NCI-H82 (cell line): ENCODE measurements at regions not wholly inside any gene's neighbourhood (a gene's known extent, or its start where the extent isn't known, plus 50 kb on each side); places are given as distances from the start of the nearest gene placed in this dataset.

Source experiments
- DNase-seq: peaks from one replicate; lab custom pipeline; 2025; lab: John Stamatoyannopoulos, UW

DNA sequence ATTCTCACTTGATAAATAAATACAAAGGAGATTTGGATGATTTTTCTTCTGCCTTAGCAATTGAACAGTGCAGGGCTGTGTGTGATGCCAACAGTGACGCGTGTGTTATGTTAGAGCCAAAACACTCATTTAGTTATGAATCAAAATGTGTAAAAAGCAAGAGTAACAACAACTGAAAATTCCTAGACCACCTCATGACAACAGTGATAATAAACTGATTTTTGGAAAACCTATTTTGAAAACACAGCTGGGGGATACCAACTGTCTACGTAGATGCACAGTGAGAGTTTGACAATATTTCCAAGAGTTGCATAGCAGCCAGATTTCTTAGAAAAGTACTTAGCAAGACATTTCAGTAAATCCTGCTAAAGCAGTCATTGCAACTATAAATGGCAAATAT, 323.9 kb downstream of the GALR1 start:
- DNase-seq: no peak

DNA sequence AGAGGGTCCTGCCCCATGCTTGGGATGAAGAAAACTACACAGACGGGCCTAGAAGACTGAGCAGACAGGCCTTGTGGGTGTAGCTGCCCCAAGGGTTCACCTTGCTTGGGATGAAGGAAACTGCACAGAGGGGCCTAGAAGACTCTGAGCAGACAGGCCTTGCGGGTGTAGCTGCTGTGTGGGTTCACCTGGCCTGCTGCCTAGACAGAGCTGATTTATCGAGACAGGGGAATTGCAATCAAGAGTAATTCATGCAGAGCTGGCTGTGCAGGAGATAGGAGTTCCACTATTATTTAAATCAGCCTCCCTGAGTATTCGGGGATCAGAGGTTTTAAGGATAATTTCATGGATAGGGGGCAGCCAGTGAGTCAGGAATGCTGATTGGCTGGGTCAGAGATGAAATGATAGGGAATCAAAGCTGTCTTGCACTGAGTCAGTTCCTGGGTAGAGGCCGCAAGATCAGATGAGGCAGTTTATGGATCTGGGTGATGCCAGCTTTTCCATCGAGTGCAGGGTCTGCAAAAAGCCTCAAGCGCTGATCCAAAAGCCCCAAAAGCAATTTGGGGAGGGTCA, 341.4 kb downstream of the GALR1 start:
- DNase-seq: no peak

DNA sequence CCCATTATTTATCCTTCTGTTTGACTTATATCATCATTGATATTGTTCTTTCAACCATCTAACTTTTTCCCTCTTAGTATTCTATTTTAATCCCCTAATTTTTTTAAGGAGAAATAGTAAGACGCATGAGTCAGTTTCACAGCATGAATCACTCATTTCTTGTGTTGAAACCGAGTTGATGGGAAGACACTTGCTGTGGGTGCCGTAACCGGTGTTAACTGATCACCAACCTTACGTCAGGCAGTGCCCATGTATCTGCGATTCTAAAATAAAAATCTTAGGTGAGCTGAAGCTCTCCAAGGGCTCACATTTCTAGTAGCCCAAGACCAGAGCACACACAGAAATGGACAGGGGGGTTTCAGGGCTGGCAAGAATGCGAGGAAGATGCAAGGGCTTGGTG, 348.1 kb downstream of the GALR1 start:
- no peak for DNase-seq

DNA sequence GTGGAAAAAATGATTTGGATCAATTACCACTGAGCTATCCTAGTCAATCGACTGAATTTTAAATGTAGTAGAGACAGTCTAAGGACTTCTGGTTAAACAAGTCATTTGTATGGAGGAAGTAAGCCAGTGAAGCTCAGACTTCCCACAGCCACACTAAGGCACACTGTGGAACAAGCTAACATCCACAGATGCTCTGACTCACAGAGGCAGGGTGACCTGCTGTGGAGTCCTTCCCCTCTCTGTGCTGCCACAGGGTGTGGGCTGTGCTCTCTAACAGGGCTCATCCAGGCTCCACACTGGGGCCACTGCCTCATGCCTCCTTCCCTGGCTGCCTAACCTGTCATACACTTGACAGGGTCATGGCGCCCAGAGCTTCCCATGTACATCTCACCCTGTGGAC, 351.0 kb downstream of the GALR1 start:
- no peak for DNase-seq

- DNase-seq: no peak
Observed at GRCh38 chr18:77601567-77601966, 351.9 kb downstream of the GALR1 start.

DNA sequence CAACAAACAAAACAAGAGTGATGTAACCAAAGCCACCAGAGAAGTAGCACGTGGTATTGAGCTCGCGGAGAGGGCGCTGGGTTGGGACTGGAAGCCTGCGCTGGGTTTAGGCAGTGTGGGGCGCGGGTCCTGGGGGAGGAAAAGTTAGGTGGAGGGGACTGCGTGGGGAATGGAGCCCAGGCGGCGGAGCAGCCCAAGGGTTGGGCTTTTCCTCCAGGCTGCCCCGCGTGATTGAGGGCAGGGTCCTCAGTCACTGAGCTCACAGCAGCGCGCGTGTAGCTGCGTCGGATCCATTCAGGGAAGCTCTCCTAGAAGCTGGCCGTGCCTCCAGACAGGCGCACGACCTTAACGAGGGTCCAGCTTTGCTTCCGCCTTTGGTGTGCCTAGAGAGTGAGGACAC, 357.4 kb downstream of the GALR1 start:
- DNase-seq: no peak

- peak; percentile 1 for DNase-seq
Observed at GRCh38 chr18:77608807-77609206, 359.2 kb downstream of the GALR1 start.

- no peak for DNase-seq
Observed at GRCh38 chr18:77617694-77618093, 368.0 kb downstream of the GALR1 start.

DNA sequence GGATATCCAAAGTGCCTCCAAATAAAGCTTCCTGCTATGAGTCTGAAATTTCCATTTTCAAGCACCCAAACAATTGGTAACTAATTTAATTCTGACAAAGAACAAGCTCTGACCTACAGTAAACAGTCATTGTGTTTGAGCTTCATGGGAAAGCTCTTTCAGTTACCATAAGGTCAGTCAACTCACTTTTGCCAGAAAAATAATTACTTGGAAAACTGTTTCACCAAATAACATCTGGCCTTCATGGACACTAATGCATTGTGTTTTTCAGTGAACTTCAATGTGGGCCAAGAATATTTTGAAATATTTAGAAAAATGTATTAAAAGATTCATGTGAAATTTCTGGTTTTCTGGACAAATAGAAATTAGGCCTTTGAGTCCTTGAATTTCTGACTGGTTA, 369.9 kb downstream of the GALR1 start:
- DNase-seq: no peak

DNA sequence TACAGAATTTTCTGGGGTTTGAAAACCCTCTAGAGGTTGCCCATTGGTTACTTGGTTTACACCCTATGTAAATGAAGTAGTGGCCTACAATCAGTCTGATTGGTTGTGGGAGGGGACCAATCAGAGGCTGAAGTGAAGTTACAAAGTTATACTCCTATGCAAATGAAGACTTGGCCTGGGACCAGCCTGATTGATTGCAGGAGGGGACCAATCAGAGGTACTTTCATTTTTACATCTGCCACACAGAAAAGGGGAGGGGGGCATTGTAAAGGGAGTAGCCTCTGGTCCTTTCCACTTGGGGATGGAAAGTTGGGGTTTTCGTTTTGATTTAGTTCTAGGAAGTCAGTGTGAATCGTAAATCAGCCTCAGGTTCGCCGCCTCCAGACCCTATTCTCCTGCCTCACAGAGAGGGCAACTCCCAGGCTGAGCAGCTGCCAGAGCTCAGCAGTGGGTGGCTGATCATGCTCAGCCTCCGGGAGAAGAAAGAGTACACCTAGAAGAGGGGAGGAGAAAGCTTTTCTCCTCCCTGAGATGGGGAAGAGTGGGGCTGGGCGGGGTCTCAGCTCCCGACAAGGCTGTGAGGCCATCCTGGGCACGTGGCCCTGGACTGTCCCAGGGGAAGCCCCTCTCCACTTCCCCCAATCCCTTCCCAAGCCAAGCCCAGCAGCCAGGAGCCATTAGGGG, 372.5 kb downstream of the GALR1 start:
- no peak for DNase-seq

DNA sequence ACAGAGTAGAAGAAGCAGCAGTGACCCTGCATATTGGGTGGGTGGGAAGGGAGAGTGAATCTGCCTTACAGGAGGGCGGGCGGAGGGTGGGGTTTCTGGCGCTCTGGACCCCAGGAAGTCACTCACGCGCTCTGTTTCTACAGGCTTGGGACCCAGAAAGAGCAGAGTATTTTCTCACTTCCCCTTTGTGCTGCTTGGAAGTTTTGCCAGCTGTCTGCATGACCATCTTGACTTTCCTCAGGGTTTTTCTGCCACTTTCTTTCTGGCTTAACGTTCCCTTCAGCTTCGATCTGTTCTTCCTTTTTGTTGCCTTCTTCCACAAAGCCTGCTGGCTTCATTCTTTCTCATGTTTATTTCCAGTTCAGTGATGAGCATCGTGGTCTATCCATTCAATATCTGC, 383.1 kb downstream of the GALR1 start:
- DNase-seq: no peak

GRCh38 chr18:77634494-77634893, 384.8 kb downstream of the GALR1 start:
- no peak for DNase-seq

- DNase-seq: no peak
Observed at GRCh38 chr18:77635451-77635850, 385.8 kb downstream of the GALR1 start.

DNA sequence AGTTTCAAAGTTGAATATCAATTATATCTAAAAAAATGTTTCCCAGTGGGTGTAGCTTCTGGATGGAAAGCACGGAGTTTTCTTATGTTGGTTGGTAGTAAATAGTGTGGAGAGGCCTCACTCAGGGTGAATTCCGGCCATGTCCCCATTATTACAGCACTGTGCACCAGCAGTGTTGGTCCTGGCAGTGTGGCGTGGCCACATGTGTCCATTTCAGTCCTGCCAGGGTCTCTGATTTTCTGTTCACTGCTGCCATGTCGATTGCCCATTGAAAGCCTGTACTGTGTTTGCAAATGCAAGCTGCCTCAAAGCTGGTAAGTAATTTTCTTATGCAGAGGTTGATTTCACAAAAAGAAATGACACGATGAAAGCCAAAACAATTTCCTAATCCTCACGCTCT, 386.2 kb downstream of the GALR1 start:
- DNase-seq: no peak

GRCh38 chr18:77645170-77645872, 395.7 kb downstream of the GALR1 start:
- DNase-seq: no peak

DNA sequence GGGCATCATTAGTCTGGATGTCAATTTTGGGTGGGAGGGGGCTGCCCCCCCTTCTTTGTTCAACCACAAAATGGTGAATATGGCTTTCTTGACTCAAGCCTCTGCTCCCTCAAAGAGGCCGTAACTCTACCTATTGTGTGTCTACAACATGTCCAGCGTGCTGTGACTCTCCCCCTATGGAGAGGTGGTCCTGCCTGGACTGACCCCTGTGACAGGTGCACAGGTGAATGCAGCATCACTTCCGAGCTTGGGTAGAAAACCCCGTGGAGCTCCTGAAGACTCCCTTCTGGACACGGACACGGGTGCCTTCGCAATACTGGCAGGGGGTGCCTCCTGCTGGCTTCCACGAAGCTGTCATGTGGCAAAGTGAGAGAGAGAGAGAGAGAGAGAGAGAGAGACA, 397.8 kb downstream of the GALR1 start:
- DNase-seq: no peak

DNA sequence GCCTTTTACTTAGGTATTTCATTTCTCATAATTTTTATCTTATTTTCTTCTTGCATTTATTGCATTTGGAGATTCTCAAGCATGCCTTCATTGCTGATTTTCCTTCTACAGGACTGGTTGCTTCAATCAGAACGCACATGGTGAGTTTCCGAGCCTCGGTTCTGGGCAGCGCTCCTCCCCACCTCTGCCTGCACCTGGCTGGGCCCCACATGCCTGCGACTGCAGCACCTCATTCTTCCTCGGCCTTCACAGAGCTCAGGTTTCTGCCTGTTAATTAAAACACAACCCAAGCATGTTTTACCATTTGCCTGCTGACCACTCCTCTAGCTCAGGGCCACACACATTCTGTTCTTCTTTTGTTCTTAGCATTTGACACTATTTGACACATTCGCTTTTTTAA, 398.8 kb downstream of the GALR1 start:
- no peak for DNase-seq

DNA sequence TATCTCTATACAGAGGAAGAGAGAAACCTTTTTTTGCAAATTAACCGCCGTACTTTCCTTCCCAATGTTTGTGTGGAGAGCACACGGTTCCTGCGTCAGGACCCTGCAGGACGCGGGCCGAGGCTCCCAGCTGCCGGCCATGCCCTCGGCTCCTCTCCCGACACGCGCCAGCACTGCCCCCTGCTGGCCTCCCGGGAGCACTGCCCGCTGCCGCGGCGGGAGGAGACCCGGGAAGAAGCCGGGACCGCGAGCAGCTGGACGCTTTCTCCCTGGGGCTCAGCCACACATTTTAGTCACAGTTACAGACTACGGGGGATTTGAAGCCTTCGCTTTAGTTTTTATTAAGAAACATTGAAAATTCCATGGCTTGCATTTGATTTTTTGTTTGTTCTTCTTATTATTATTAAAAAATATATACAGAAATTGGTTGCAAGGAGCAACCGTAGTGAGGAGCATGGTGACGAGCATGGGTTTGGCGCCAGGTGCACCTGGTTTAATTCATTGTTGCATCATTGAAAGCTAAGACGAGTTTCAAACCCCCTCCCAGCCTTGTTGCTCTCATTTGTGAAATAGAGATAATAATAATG, 401.2 kb downstream of the GALR1 start:
- DNase-seq: peak; percentile 52

GRCh38 chr18:77651441-77651840, 401.8 kb downstream of the GALR1 start:
- DNase-seq: no peak

GRCh38 chr18:77653792-77654191, 404.1 kb downstream of the GALR1 start:
- no peak for DNase-seq

DNA sequence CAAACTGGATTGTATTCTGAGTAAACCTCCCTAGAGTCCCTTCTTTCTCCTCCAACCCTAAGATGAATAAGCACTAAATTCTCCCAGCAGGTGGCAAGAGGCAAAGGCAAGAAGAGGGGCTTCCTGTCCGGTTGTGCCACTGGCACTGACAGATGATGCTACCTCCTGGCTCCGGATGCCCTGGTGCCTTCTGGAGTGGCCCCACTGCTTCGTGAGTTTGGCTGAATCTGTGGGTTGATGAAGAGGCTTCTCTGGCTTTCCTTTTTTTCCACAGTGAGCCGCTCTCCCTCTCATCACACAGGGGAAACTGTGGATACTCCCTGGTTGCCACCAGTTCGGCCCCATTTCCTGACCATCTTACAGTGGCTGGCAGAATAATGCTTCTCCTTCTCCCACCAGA, 404.7 kb downstream of the GALR1 start:
- no peak for DNase-seq

- DNase-seq: no peak
Observed at GRCh38 chr18:77657651-77658298, 408.1 kb downstream of the GALR1 start.

GRCh38 chr18:77658299-77658662, 408.6 kb downstream of the GALR1 start:
- peak; percentile 15 for DNase-seq
